ENCODE measurements at regions not wholly inside any gene's neighbourhood (a gene's known extent, or its start where the extent isn't known, plus 50 kb on each side); places are given as distances from the start of the nearest gene placed in this dataset.

- no peak for TF ChIP-seq PPARA (CRISPR knock-in tag; IDR thresholded peaks at IDR 0.05; ENCODE audit: borderline replicate concordance)
- TF ChIP-seq BACH2 (CRISPR knock-in tag; IDR thresholded peaks at IDR 0.05; ENCODE audit: borderline replicate concordance), result no peak
- ATAC-seq, result no peak
These were observed 81.1 kb downstream of the ASB1 start for GRCh38 chr2:238507836-238508235.

- no peak for ATAC-seq
- TF ChIP-seq CREB5 (CRISPR knock-in tag; IDR thresholded peaks at IDR 0.05; ENCODE audit: low read depth) (no peak), BACH2 (CRISPR knock-in tag; IDR thresholded peaks at IDR 0.05; ENCODE audit: borderline replicate concordance) (no peak), ZFP30 (CRISPR knock-in tag; IDR thresholded peaks at IDR 0.05) (no peak), CSRNP3 (CRISPR knock-in tag; IDR thresholded peaks at IDR 0.05) (no peak), TSHZ2 (CRISPR knock-in tag; IDR thresholded peaks at IDR 0.05) (no peak), ZC3H10 (CRISPR knock-in tag; IDR thresholded peaks at IDR 0.05) (no peak), TOX (CRISPR knock-in tag; IDR thresholded peaks at IDR 0.05; ENCODE audit: borderline replicate concordance) (no peak)
These were observed 82.6 kb downstream of the ASB1 start for GRCh38 chr2:238509151-238509835.

- ATAC-seq, result no peak
- TF ChIP-seq CSDC2 (CRISPR knock-in tag; IDR thresholded peaks at IDR 0.05) (no peak), SNAI2 (CRISPR knock-in tag; IDR thresholded peaks at IDR 0.05) (no peak), TSHZ2 (CRISPR knock-in tag; IDR thresholded peaks at IDR 0.05) (no peak), TOX (CRISPR knock-in tag; IDR thresholded peaks at IDR 0.05; ENCODE audit: borderline replicate concordance) (no peak), PPARA (CRISPR knock-in tag; IDR thresholded peaks at IDR 0.05; ENCODE audit: borderline replicate concordance) (no peak), ESRRG (CRISPR knock-in tag; IDR thresholded peaks at IDR 0.05) (no peak), GLIS3 (CRISPR knock-in tag; IDR thresholded peaks at IDR 0.05) (no peak), CREB5 (CRISPR knock-in tag; IDR thresholded peaks at IDR 0.05; ENCODE audit: low read depth) (no peak), ZNF565 (CRISPR knock-in tag; conservative IDR thresholded peaks at IDR 0.05; ENCODE audit: low read depth) (no peak), RARB (CRISPR knock-in tag; IDR thresholded peaks at IDR 0.05) (no peak), BACH2 (CRISPR knock-in tag; IDR thresholded peaks at IDR 0.05; ENCODE audit: borderline replicate concordance) (no peak), POU6F1 (CRISPR knock-in tag; IDR thresholded peaks at IDR 0.05; ENCODE audit: borderline replicate concordance, low read depth) (no peak), CSRNP3 (CRISPR knock-in tag; IDR thresholded peaks at IDR 0.05) (no peak), TCF4 (CRISPR knock-in tag; IDR thresholded peaks at IDR 0.05; ENCODE audit: borderline replicate concordance) (no peak), ZNF70 (CRISPR knock-in tag; IDR thresholded peaks at IDR 0.05) (no peak), ZFP3 (CRISPR knock-in tag; IDR thresholded peaks at IDR 0.05) (no peak), ARNTL (CRISPR knock-in tag; IDR thresholded peaks at IDR 0.05; ENCODE audit: borderline replicate concordance, low read depth) (no peak), ISL1 (CRISPR knock-in tag; IDR thresholded peaks at IDR 0.05) (no peak), ZNF8 (CRISPR knock-in tag; IDR thresholded peaks at IDR 0.05) (no peak), ZC3H10 (CRISPR knock-in tag; IDR thresholded peaks at IDR 0.05) (no peak)
These were observed 83.2 kb downstream of the ASB1 start for GRCh38 chr2:238509903-238510302.
